GM12872 (cell line): ENCODE measurements at regions not wholly inside any gene's neighbourhood (a gene's known extent, or its start where the extent isn't known, plus 50 kb on each side); places are given as distances from the start of the nearest gene placed in this dataset.

Source experiments
- CTCF ChIP-seq: IDR thresholded peaks from 3 replicates; pipeline ENCODE4 v1.5.1; 2011; ENCODE audit warnings: low read depth, mild to moderate bottlenecking, low read length, moderate library complexity; ENCODE audit not compliant: insufficient read depth

- TF ChIP-seq CTCF = no peak
Measured at GRCh38 chr7:22025075-22025474, 79.4 kb upstream of the CDCA7L start.

- no peak for TF ChIP-seq CTCF
Measured at GRCh38 chr7:22019931-22020330, 74.2 kb upstream of the CDCA7L start.

GRCh38 chr7:22016507-22016906 is 70.8 kb upstream of the CDCA7L start:
- TF ChIP-seq CTCF = no peak

- TF ChIP-seq CTCF = no peak
Measured at GRCh38 chr7:22013711-22014110, 68.0 kb upstream of the CDCA7L start.

- no peak for TF ChIP-seq CTCF
Measured at GRCh38 chr7:22008683-22009082, 63.0 kb upstream of the CDCA7L start.

GRCh38 chr7:22008087-22008486 is 62.4 kb upstream of the CDCA7L start:
- TF ChIP-seq CTCF = no peak

- TF ChIP-seq CTCF = no peak
Measured at GRCh38 chr7:22005151-22005550, 59.5 kb upstream of the CDCA7L start.

- no peak for TF ChIP-seq CTCF
Measured at GRCh38 chr7:22002726-22003125, 57.0 kb upstream of the CDCA7L start.
